ENCODE measurements at regions not wholly inside any gene's neighbourhood (a gene's known extent, or its start where the extent isn't known, plus 50 kb on each side); places are given as distances from the start of the nearest gene placed in this dataset.

- TF ChIP-seq, protein P1, sequence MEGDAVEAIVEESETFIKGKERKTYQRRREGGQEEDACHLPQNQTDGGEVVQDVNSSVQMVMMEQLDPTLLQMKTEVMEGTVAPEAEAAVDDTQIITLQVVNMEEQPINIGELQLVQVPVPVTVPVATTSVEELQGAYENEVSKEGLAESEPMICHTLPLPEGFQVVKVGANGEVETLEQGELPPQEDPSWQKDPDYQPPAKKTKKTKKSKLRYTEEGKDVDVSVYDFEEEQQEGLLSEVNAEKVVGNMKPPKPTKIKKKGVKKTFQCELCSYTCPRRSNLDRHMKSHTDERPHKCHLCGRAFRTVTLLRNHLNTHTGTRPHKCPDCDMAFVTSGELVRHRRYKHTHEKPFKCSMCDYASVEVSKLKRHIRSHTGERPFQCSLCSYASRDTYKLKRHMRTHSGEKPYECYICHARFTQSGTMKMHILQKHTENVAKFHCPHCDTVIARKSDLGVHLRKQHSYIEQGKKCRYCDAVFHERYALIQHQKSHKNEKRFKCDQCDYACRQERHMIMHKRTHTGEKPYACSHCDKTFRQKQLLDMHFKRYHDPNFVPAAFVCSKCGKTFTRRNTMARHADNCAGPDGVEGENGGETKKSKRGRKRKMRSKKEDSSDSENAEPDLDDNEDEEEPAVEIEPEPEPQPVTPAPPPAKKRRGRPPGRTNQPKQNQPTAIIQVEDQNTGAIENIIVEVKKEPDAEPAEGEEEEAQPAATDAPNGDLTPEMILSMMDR (IDR thresholded peaks at IDR 0.05) = no peak
- TF ChIP-seq USF2 (IDR thresholded peaks at IDR 0.05; ENCODE audit: borderline replicate concordance, low read depth, low read length) (no peak), POLR2AphosphoS5 (IDR thresholded peaks at IDR 0.05; ENCODE audit: low read depth, low read length) (no peak), TAF1 (IDR thresholded peaks at IDR 0.05; ENCODE audit: borderline replicate concordance, low read depth, low read length) (no peak), RCOR1 (IDR thresholded peaks at IDR 0.05; ENCODE audit: low read length) (no peak), GATA2 (CRISPR knock-in tag; IDR thresholded peaks at IDR 0.05) (no peak), SIN3A (IDR thresholded peaks at IDR 0.05; ENCODE audit: borderline replicate concordance, low read depth, low read length) (no peak), MXI1 (IDR thresholded peaks at IDR 0.05; ENCODE audit: low read depth, low read length) (no peak), EP300 (IDR thresholded peaks at IDR 0.05; ENCODE audit: borderline replicate concordance in 1 of 2, low read depth in 1 of 2, low read length in 1 of 2) (no peak)
- TF ChIP-seq, protein P2, sequence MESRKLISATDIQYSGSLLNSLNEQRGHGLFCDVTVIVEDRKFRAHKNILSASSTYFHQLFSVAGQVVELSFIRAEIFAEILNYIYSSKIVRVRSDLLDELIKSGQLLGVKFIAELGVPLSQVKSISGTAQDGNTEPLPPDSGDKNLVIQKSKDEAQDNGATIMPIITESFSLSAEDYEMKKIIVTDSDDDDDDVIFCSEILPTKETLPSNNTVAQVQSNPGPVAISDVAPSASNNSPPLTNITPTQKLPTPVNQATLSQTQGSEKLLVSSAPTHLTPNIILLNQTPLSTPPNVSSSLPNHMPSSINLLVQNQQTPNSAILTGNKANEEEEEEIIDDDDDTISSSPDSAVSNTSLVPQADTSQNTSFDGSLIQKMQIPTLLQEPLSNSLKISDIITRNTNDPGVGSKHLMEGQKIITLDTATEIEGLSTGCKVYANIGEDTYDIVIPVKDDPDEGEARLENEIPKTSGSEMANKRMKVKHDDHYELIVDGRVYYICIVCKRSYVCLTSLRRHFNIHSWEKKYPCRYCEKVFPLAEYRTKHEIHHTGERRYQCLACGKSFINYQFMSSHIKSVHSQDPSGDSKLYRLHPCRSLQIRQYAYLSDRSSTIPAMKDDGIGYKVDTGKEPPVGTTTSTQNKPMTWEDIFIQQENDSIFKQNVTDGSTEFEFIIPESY (IDR thresholded peaks at IDR 0.05; ENCODE audit: borderline replicate concordance, low read depth) = no peak
- TF ChIP-seq, protein P3, sequence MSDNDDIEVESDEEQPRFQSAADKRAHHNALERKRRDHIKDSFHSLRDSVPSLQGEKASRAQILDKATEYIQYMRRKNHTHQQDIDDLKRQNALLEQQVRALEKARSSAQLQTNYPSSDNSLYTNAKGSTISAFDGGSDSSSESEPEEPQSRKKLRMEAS (IDR thresholded peaks at IDR 0.05; ENCODE audit: low read depth) = no peak
These were observed 442.1 kb downstream of the PCDH20 start for GRCh38 chr13:60973529-60973928.

All from SK-N-SH (cell line).